Skin of body (tissue), 1 donor: ENCODE measurements at regions not wholly inside any gene's neighbourhood (a gene's known extent, or its start where the extent isn't known, plus 50 kb on each side); places are given as distances from the start of the nearest gene placed in this dataset.
A peak's percentile ranks its signal among the peaks of the same experiment; 100 is the strongest.

Experiments used
- DNase-seq: peaks from one replicate; lab custom pipeline; 2025; lab: John Stamatoyannopoulos, UW

DNA sequence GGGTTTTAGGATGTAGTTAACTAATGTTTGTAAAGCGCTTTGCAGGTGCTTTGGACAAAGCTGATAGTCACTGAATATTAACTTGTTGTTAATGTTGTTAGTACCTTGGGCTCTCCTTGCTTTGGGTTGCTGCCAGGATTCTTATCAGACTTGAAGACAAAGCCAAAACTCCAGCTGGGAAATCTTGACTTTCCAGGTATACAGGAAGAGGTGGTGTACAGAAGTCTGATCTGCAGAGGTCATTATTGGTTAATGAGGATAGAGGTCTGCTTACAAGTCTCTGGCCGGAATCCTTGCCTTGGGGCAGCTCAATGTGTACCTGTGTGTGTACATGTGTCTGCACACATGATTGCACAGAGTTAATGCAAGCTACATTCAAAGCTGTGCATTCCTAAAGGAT, 96.0 kb upstream of the POU3F1 start:
- DNase-seq, result no peak

DNA sequence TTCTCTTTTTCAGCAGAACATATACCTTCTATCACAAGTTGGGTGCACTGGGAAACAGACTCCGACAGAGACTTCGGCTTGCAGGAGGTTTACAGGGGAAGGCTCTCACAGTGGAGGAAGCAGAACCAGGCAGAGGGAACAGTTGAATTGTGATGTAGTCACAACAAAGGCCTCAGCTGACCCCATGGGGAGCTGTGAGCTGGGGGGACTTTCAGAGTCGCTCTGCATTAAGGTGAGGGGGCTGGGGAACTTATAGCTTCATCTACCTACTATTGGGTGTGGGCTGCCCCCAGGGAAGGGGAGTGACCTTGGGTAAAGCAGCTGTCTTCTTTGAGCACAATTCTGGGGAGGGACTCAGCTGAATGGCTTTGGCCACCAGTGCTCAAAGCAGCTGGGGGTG, 94.9 kb upstream of the POU3F1 start:
- DNase-seq, result no peak

DNA sequence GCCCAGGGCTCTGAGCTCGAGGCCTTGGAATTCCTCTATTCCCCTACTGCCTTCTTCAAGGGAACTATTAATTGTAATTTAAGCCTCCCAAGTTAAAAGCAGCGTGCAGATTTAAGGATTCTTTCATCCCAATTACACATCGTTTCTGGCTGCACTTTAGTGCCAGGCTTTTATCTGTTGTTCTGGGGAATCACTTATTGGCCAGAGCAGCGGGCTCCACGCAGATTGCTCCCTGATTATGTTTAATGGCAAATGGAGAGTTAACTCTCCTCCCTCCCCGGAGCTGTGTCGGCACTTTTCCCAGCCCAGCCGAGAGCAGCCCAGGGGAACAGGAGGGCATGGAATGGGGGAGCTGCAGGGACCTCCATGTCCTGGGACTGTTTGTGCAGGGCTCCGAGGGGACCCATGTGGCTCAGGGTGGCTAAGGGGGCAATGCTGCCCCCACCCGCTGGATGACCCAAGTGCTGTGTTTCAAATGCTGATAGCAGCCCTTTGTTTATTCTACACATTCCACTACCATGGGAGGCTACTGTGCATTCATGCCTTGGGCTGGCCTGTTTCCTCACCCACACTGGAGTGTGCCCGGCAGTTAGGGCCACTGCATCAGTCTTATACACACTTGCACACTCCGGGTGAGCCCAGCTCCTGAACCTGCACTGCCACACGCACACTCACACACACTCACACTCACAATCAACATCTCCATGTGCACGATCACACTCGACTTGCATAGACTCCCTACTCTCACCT, 93.3 kb upstream of the POU3F1 start:
- DNase-seq, result no peak

DNA sequence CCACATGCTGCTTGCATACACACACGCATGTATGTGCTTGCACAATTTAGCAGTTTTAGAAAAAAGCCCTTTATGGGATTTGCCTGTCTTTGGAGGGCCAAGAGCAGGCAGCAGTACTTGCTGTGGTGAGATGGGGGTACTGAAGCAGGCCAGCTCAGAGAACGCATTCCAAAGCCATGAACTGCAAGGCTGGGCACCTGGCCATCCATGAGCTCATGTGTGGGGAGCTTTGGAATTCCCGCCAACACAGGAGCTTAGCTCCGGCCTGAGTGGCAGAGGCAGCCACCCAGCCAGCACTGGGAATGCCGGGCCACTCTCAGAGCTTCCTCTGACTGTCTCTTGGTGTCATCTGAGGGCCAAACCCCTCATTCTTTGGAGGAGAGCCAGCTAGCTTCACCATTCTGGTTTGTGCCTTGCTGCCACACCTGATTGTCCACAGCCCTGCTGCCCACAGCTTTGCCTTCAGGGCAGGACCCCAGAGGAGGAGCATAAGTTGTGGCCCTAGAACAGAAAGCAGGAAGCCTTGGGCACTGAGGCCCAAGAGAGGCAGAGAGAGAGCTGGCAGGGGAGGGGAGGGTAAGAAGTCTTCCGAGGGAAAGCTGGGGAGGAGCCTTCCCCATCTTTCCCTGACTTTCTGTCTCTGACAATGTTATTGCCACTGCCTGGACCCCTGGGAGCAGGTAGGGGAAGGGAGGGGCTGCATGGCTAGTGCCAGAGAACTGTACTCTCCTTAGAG, 92.1 kb upstream of the POU3F1 start:
- DNase-seq, result peak; percentile 61

DNA sequence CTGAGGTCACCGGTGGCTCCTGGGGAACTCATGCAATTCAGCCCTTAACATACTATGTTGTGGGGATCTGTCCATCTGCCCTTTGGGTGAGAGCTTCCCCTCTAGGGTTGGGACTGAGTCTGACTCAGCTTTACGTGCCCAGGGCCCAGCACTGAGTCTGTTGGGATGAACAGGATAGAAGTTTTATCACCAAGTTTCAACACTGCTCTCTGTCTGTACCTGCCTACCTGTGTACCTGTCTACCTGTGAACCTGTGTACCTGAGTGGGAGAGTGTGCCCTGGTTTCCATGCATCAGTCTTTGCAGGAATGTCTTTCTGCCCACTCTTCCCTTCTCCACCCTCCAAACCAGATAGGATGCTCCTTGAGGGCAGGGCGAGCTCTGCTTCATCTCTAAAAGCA, 90.6 kb upstream of the POU3F1 start:
- no peak for DNase-seq

DNA sequence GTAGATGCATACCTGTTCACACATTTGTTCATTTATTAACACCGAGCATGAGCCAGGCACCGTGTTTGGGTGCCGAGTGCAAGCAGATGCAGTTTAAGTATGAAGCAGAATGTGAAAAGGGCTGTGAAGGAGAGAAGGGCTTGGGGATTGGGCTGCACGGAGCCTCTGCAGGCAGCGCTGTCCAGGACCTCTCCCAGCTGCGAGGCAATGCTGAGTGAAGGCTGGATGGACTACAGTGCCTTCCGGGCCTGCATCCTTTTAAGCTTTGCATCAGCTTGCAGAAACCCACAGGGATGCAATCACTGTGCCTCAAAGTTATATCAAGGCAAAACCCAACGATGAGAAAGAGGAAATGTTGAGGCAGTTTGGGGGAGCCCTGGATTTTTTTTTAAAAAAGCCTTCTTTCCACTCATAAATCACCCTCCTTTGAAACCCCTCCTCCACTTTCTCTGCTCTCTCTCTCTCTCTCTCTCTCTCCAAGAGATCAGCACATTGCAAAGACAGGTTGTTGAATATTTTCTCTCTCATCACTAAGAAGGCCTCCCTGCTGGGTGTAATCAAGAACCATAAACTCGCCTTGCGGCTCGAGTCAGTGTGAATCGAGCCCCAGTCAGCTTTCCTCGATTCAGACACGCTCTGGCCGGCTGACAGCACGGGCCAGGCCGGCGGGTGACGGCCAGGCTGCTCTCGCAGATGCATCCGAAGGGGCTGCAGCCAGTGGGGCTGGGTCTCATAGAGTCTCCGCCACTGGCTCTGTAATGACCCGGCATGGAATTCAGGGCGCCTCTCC, 89.2 kb upstream of the POU3F1 start:
- DNase-seq, result no peak

DNA sequence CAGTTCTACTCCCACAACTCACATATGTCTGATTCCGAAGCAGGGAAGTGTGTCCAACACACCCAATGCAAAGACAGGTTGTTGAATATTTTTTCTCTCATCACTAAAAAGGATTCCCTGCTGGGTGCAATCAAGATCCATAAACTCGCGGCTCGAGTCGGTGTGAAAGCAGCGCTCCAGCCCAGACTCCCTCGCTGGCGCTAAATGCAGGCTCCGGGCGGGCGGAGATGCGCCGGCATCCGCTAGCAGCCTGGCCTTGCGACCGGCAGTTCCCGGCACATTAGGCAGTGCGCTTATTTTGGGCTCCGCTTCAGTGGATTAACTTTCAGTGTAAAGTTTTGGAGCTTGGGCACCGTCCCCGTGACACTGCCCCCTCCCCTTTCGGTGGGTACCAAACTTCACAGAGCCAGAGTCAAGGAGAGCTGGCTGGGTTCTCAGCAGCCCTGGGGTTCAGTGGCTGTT, 87.7 kb upstream of the POU3F1 start:
- no peak for DNase-seq

DNA sequence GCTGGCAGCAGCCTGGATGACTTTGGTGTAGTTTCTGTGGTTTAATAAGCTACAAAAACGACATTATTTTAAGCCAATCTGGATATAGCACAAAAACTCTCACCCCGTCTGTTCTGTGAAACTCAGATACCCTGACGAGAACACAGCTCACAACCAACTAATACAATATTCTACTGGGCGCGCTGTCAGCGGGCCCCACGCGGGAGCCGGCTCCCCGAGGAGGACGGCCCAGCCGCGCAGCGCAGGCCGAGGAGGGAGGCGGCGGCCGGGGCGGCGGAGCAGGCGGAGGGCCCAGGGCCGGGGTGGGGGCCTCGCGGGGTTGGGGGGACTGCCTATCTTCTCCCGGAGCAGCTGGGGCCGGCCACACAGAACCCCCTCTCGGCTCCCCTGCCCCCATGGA, 87.2 kb upstream of the POU3F1 start:
- DNase-seq, result no peak

DNA sequence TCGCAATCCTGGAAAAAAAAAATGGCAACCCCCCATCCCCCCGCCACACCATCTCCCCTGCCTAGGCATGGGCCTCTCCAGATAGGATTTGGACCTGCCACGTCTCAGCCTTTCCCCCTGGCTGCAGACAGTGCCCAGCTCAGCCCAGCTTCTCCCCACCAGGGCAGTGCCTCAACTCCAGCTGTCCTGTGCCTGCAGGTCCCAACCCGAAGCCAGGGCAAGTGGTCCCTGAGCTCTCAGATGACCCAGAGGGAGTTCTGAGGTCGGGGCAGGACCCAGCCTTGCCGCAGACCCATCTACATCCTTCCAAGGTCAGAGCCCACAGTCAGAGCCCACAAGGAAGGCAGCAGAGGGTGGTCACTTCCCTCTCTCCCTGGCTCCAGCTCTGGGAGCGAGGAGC, 86.7 kb upstream of the POU3F1 start:
- DNase-seq, result no peak

DNA sequence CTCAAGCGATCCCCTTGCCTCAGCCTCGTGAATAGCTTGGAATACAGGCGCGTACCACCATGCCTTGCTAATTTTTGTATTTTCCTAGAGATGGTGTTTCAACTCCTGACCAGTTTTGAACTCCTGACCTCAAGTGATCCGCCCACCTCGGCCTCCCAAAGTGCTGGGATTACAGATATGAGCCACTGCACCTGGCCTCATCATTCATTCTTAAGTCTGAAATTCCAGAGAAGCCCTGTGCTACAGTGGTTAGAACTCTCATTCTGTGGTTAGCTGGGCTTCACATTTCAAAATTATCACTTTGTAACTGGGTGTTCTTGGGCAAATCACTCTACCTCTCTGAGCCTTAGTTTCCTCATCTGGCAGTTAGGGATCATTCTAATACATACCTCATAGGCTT, 86.1 kb upstream of the POU3F1 start:
- DNase-seq, result no peak

DNA sequence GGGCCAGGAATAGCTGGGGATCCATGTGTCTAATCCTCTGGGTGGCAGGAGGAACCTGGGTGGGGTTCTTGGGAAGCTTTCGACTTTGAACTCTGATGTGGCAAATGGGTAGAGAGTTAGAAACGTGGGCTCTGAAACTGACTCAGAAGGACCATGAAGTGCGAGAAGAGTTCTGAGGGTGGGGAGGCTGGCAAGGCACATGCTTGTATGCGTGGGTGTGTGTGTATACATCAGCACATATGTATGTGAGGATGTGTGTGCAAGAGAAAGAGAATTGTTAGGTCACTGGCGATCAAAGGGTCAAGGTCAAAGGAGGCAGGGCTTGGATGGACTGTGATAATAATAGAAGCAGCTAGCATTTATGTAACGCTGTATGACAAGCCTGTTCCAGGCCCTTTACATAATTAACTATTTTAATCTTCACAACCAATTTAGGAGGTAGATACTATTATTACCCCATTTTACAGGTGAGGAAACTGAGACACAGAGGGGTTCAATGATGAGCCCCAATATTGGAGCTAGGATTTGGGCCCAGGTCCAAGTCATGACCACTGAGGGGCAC, 84.5 kb upstream of the POU3F1 start:
- DNase-seq, result no peak

DNA sequence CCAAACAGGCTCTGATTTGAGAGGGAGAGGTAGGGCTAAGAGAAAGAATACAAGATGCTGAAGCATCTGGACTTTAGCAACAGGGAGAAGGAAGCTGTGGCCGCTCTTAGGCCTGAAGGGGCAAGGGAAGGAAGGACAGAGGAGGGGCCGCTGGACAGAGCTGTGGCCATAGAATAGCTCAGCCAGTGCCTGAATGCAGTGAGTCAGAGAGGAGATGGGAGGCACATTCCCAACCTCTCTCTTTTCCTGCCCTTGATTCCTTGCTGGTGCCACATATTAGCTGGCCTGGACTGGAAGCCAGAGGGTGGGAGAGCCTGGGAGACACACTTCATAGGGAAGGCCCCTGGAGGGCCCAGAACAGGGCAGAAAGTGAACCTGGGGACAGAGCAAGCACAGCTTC, 83.4 kb upstream of the POU3F1 start:
- DNase-seq, result no peak

DNA sequence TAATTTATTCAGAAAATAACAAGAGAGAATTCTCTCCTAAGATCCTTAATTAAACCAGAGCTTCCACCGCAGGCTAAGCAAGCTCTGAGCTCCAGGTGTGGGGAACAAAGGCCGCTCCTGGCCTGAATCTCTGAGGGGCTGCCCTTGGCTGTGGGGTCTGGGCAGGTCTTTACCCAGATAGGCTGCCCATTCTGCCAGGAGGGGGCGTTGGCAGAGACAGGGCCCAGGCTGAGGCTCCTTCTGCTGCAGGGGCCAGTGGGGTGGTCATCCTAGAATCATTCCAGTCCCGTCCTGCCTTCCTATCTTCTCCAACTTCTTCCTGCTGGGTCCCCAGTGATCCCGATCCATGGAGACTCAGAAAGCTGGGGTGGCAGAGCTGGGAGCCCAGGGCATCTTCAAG, 82.9 kb upstream of the POU3F1 start:
- no peak for DNase-seq

DNA sequence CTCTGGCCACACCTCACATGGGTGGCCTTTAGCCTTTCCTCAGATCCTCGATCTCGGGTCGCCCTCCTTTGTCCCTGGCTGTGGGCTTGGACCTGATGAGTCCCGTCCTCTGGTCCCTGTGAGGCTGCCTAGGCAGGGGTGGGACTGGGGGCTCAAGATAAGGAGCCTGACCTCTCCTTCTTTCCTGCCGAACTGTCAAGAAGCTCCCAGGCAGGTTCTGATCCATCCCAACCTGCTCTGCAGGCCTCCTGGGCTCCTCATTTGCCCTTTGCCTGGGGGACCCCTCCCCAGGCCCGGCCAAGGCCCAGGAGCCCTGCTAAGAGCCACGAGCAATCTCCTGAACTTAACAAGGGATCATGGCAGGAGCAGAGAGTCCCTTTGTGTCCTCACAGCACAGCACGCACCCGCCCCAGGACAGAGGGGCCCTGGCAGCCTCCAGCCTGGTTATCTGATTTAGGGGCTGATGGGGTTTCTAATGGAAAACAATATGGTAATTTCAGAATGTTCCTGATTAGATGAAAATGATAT, 82.4 kb upstream of the POU3F1 start:
- DNase-seq, result no peak

DNA sequence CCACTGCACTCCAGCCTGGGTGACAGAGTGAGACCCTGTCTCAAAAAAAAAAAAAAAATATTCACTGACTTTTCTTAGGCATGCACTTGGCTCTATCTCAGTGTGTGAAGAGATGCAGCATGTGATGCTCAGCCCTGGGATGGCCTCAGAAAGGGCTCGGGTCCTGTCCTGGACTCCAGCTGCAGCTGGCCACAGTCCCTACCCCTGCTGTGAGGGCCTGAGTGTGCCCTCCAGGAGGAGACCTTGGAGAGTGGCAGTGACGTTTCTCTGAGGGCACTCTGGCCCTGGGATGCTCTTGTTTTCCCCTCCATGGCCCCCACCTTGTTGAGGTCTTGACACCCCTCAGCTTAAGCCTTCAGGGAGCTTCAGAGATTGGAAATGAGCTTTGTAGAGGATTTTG, 81.9 kb upstream of the POU3F1 start:
- DNase-seq, result no peak

DNA sequence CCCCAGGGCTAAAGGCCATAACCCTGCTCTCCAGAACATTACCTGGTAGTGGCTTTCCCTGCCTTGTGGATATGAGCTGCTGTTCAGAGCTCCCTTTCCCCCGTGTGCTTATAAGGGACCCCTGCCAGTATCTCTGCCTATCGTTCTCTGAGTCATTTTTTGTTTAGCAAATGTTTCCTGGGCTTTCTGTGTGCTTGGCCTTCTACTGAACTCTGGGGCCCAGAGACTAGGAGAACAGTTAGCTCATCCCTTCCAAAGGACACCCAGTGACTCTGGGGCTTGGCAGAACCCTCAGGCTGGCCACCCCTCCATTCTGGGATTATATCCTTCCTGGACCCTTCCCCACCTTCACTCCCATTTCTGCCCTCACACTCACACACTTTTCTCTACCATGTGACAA, 80.8 kb upstream of the POU3F1 start:
- DNase-seq, result no peak

DNA sequence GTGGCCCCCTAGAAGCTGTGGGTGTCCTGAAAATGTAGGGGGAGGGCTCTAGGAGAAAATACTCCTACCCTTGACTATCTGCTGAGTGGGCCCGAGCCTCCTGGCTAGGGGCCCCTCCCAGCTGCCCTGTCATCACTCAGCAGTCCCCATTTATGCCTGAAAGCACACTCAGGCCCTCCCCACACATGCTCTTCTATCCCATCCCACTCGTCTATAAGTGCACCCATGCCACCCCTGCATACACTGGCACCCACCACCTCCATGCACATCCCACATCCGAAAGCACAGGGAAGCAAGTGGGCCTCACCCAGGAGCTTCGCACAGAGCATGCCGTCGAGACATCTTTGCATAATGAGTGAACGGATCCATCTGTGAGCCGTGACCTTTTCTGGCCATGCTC, 80.4 kb upstream of the POU3F1 start:
- no peak for DNase-seq

DNA sequence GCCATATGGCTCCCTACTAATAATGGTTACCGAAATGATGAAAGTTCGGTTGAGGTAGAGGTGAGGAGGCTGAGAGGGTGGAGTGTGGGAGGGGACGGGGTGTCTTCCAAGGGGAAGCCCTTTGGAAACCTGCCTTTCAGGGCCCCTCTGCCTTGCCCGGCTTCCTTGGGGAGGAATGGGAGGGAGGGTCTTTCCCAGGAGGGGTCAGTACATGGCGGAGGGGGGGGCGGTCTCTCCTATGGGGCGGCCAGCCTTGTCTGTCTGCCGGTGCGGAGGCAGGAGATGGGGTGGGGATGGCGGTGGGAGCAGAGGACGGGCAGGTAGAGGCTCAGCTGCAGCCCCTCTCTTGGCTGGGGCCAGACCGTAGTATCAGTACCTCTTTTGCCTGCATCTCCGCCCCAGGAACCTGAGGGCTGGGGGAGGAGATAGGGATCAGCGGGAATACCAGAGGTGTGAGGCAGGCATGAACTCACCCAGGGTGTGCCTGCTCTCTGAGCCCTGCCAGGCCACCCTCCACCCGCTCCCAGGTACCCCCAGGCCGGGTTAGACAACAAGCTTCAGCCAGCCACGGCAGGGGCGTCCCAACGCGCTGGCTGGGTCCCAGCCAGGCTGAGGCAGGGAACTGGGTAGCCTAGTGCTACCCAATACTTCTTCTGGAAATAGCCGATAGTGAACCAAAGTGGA, 79.4 kb upstream of the POU3F1 start:
- no peak for DNase-seq

DNA sequence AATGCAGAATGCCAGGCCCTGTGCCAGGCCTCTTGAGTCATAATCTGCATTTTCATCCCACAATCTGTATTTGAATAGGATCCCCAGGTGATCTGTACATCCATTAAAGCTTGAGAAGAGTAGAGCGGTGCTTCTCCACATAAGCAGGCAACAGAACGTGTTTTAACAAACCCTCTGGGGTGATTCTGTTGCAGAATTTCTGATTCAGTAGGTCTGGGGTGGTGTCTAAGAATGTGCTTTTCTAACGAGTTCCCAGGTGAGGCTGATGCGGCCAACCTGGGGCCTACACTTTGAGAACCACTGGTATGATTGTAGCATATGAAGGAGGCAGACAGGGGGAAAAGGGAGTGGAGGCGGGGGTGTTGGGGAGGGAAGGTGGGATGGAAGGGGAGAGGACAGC, 78.4 kb upstream of the POU3F1 start:
- no peak for DNase-seq

DNA sequence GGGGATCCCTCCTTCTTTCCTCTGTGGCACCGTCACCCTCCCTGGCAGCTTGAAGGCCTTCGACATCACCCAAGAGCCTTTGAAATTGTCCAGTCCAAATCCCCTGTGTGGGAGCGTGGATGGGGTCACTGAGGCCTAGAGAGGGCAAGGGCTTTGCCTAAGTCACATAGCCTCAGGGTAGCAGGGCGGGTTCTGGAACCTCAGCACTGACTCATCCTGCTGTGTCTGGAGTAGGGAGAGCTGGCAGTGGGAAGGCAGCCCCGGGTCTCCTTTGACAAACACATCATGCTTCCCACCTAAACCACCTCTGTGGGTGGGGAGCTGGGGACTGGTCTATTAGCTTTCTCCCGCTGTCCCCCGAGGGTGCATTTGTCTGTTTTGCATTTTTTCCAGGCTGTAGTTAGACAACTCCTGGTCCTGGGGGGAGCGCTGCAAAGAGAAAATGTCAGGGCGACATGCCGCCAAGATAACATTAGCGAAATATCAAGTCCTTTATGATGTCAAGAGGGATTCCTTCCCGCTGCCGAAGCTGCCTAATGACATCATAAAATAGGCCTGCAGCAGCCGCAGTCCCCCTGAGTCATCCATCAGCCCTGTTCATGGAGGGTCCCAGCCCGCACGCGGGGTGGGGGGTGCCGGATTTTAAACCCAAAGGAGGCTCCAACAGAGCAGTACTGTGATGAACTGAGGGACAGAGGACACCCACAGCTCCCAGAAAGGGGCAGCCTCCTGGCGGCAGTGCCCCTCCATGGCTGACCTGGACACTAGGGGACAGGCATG, 77.0 kb upstream of the POU3F1 start:
- no peak for DNase-seq
